Urothelium cell line (cell line): ENCODE measurements at regions not wholly inside any gene's neighbourhood (a gene's known extent, or its start where the extent isn't known, plus 50 kb on each side); places are given as distances from the start of the nearest gene placed in this dataset.

Experiments
- DNase-seq: peaks from one replicate; pipeline ENCODE4 v3.0.0; 2011; ENCODE audit warnings: low spot score, mixed read lengths
- FAIRE-seq: peaks from 2 replicates; lab custom pipeline; 2011; peaks lifted over from hg19 to GRCh38; lab: Jason Lieb, UNC

DNA sequence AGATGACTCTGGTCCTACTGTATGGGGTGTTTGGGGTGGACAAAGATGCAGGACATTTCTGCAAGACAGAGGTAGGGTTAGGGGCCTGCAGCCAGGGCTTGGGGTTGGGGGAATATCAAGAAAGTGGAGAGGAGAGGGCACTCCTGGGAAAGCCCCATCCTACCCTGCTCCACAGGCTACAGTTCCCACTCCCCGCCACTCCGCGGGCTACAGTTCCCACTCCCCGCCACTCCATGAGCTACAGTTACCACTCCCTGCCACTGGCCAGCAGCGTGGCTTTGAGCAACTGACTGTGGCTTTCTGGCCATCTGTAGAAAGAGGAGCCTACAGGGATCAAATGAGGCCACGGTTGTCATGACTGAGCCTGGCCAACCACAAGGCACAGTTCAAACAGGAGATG, 93.8 kb upstream of the GRIK3 start:
- no peak for FAIRE-seq
- no peak for DNase-seq

DNA sequence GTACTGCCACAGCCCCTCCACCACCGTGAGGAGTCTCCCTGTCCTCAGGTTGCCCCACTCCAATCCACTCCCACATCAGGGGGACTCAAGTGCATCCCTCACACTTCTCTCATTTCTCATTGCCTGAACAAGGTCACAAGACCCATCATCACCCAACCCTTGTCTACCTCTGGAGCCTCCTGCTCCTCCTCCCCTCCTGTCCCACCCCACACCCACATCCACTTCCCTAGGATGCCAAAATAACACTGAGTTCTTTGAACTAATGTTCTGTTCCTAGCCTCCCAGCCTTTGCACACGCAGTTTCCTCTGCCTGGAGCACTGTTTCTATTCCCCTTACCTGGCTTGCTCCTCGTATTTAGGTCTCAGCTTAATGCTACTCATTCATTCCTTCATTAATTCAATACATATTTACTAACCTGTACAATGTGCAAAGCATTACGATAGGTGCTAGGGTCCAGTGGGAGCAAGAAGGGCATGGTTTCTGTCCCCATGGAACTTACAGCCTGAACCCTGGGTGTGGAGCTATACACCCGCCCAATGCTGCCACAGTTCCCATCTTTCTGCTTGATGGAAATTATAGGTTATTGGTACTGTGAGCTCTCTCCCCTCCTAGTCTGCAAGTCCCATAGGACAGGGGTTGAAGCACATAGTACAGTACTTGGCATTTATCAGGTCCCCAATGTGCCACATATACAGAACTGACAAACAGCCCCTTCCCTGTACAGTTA, 96.1 kb upstream of the GRIK3 start:
- FAIRE-seq (no peak), DNase-seq (no peak)

DNA sequence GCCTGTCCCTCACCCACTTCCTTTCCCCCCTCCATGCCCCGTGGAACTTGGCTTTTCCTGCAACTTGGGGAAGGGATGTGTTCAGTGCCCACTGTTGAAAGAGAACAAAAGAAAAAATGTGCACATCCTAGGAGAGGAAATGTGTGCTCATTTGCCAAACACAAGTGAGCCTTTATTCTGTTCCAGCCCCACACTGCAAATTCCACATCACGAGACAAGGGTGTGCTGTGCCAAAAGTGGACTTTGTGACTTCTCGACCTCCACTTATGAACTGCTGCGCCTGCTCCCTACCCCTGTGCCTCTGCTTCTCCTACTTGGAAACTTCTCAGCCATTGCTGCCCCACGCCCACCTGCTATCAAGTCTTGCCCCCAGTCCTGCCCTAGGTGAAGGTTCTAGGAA, 97.0 kb upstream of the GRIK3 start:
- FAIRE-seq (no peak), DNase-seq (no peak)

DNA sequence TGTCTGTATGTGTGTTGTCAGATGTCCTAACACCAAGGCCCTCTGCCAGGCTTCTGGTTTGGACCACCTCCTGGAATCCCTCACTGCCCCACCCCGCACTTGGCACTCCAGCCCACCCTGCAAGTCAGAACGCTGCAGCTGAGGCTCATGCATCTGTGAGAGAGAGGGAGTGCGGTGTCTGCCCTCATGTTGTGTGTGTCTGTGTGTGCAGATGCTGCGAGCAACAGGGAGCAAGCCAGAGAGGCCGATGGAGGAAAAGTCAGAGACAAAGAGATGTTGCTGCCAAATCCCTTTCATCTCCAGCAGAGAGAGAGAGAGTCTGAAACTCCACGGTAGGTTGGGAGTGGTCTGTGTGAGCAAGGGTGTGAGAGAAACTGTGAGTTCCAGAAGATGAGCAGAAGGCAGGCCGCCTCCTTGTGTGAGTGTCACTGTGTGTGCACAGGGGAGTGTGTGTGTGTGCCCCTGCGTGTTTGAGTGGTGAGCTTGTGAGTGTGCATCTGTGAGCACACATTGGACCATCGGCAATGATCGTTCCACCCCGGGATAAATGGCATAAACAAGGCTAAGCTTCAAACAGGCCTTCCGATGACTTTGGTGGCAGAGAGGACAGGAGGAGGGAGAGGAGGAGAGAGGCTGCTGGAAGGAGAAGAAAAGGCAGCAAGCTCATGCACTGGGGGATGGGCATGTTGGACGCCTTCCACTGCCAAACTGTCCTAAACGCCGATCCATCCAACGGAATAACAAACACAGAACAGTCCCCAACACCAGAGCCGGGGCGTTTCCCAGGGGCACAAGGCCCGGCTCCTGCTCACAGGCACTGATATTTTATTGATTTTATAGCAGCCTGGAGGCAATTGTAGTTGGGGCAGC, 99.2 kb upstream of the GRIK3 start:
- DNase-seq (no peak), FAIRE-seq (no peak)

DNA sequence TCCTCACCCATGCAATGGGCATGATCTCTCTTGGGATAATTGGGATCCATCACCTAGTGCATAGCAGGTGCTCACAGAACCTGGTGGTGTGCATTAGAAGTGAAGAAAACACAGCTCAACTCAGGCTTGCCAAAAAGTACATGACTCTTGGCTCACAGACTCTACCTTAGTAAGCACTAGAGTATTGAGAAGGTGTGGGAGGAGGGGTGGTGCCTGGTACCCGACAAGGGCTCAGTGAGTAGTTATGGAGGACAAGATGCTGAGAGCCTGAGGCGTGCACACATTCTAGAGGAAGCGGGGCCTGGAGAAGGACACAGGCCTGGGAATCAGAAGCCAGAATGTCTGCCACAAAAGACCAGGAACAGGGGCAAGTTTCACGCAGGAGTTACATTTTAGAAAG, 100.3 kb upstream of the GRIK3 start:
- no peak for FAIRE-seq
- no peak for DNase-seq

DNA sequence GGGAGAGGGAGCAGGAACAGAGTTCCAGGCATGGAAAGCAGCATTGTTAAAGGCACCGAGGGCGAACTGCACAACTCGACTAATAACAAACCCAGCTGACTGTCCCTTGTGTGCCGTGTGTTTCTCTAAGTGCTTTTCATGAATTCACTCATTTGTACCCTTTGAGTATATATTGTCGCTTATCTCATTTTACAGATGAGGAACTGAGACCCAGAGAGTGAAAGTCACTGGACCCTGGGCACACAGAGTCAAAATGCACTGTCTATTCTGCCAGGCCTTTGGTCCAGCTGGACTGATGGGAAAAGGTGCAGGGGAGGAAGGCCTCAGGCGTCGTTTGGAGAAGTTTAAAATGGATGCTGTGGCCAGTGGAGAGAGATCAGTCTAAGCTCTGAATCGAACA, 100.7 kb upstream of the GRIK3 start:
- FAIRE-seq (no peak), DNase-seq (no peak)

DNA sequence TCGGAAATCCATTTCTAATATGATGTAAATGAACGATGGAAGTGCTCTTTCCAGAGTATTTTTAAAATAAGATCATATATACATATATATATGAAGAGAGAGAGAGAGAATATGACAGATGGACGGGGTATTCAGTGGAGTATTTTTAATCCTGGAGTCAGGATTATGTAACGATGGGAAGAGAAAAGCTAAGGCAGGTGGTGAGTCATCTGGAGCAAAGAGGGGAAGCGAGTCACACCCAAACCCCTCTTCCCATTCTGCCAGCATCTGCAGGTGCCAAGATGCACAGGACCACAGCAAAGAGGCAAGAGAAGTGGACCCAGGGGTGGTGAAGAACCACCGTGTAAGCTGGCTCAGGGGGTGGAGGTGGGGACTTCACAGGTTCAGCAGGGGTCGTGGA, 102.7 kb upstream of the GRIK3 start:
- DNase-seq (no peak), FAIRE-seq (no peak)

DNA sequence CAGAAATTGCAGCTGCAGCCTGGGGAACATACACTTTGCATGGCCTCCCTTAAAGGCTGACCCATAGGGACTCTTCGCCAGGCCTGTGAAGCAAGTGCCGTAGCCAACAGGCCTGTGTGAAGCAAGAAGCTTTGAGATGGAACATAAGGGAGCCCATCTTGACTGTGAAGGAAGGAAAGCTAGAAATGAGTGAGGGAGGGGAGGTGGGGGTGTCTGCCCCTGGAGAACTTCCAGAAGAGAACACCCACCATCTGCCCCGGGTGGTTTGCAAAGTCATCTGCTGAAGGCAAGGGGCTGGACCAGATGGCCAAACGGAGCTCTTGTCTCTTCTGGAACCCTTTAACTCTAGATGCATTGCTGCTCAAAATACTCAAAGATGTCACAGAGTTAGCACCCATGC, 103.3 kb upstream of the GRIK3 start:
- no peak for FAIRE-seq
- DNase-seq, result no peak

DNA sequence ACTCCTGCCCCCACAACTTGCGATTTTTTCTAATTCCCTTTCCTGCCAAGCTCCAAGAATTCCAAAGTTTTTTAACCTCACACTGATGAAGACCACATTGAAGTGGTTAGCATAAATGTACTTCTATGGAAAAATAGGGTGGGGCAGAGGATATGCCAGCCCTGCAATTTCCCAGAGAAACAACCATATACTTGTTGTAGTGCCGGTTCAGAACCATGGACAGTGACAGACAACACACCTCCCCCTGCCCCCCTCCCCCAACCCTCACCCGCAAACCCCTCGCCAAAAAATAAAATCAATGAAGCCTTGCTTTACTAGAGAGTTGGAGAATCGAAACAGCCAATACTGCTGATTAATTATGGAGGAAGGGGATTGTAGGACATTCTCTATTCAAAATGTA, 109.5 kb upstream of the GRIK3 start:
- DNase-seq (no peak), FAIRE-seq (no peak)

DNA sequence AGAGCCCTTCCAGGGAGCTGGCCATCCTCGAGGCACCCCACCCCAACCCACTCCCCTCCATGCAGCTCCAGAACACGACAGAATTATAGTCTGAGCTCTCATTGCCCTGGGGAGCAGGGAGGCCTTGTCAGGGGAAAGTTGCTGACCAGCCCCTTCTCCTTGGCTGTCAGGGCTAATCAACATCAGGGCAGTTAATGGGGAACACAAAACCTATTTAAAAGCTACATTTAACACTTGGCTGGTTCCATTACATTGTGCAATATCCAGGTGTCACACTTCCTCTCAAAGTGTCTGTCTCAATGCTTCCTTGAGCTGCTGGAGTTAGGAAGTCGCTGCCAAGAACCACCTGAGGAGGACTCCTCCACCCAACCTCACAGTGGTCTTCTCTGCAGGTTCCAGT, 111.8 kb upstream of the GRIK3 start:
- DNase-seq (no peak), FAIRE-seq (no peak)

DNA sequence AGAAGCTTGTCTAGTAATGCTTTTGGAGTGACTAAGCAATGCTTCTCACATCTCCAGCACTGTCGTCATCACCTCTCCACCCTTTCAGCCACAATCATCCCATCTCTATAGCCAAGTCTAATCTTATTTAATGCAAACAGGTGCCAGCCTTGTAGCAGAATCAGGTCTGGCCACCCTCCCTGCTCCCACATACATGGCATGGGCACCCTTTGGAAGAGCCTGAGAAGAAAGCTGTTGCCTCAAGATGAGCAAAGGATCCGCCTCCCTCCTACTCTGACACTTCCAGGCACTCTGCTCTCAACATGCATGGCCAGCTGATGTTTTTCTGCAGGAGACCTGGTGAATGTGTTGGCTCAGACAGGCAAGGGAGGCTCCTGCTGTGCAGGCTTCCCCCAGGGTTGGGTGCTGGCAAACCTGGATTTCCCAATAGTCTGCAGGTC, 113.1 kb upstream of the GRIK3 start:
- no peak for FAIRE-seq
- no peak for DNase-seq

DNA sequence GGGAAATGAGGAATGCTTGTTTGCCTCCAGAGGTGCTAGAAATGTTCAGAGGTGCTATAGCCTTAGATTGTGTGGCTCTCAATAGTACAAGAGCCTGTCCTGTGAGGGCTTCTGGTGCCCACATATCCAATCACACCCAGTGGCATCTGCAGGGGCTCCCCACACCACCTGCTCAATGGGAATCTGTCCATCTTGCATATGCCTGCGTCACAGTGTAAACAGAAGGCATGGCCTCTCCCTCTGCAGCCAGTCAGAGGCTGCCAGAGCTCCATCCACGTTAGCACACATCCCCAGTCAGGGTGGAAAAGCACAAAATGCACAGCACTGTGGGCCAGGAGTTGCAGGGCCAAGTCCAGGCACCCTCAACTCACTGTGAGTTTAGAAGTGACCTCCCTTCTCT, 113.6 kb upstream of the GRIK3 start:
- FAIRE-seq, result no peak
- no peak for DNase-seq

DNA sequence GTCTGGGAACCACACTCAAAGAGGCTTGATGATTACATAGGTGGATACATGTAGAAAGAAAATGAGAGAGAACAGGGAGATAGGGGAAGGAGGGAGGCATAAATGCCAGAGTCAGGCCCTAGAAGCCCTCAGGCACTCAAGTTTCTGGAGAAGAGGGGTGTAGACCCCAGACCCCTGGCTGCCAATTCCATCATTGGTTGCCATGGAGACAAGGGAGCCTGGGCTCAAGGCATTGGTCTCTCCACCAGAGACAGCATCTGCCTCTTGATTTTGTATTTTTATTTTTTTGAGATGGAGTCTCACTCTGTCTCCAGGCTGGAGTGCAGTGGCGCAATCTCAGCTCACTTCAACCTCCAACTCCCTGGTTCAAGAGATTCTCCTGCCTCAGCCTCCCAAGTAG, 114.3 kb upstream of the GRIK3 start:
- DNase-seq (no peak), FAIRE-seq (no peak)

DNA sequence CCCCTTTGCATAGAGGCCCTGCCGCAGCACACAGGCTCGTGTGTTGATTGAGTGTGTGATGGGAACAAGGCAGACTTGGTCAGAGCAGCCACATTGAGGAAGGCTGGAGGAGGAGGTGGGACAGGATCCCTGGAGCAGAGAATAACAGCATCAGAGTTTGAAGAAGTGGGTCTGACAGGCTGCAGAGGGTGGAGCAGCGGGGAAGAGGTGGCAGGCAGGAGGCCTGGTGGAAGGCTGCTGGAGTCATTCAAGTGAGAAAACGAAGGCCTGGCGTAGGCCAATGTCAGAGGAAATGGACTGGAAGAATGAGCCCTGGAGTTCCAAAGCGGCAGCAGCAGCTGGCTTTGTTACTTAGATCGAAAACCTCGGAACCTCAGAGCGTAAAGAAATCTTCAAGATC, 115.0 kb upstream of the GRIK3 start:
- DNase-seq (no peak), FAIRE-seq (peak; percentile 40)

DNA sequence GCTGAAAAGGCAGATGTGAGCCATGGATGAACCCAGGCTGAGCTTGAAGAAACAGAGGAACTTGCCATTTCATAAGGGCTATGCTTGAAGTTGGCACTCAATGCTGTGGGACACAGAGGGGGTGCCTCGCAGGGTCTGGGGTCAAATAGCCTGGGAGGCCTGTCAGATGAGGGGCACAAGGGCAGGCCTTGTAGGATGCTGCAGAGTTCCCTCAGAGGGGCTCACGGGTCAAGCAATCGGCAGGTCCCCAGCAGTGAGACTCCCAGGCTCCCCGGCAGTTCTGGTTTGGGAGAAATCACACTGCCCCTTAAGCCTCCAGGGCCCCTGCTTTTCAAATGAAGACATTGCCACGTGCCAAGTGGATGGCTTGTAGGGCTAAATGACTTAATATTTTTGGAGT, 116.7 kb upstream of the GRIK3 start:
- FAIRE-seq (no peak), DNase-seq (no peak)

DNA sequence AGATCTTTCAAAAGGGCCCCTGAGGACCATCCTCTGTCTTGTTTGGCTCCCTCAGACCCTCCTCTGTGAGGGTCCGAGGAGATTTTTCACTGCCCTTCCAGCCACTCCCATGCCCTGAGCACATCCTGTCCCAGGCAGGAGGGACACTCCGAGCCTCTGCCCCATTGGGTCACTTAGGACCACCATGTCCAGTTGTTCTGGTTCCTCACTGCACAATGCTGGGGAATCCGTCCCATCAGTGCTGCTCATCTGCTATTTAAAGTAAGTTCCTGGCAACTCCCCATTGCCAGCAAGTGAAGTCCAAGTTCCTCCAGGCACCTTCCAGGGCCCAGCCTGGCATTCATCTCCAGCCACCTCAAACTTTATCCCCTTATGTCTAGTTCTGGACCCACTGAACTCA, 117.5 kb upstream of the GRIK3 start:
- DNase-seq, result no peak
- FAIRE-seq, result no peak

DNA sequence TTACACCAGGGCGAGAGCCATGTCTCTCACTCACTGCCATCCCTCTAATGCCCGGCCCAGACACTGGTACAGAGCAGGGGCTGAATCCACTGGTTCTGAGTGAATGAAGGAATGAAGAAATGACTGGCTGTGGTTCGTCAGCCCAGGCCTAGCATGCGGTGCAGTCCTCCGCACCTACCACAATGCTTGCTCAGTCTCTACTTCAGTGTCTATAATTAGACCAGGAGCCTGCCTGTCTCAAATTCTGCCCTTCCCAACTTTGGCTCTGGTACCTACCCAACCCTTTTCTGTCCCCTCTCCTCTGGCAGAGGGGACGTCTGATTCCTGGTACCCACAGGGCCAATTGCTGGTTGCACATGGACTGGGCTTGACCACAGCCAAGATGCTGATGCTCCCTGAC, 118.2 kb upstream of the GRIK3 start:
- no peak for DNase-seq
- no peak for FAIRE-seq

DNA sequence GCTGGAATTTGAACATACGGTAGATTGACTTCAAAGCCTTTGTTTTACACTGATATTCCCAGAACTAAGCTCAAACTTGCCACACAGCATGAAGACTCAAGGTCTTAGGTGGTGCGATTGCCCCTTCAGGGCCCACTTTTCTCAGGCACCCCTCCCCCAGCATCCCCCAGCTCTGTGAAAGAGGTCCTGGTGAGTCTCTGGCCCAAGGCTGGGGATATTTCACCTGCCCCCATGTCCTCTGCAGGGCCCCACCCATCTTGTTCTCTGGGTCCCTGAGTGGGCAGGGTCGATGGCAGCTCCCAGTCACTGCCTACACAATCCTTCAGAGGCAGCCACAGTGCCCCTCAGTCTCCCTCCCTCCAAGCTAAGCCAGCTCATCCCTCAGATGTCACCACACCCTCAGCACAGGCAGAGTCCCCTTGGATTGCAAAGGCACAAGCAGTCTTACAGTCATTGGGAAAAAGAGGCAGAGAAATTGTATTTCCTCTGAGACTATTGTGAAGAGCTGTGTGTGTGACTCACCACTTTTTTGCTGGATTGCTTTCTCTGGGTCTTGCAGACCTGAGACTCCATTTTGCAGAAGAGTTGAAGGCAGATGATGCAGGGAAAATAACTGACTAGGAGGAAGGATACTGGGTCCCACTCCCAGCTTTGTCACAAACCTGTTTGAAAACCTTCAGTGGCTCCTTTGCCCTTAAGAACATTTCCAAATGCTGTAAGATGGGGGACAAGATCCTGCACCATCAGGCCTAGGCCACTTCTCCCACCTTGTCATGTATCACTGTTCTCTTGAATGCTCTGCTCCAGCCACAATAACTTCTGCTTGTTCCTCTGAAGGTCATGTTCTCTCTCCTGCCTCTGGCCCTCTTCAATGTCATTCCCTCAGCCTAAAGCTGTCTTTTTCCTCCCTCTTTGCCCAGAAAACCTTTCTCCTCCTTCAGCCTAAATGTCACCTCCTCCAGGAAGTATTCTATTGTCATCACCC, 119.1 kb upstream of the GRIK3 start:
- no peak for DNase-seq
- FAIRE-seq, result no peak

DNA sequence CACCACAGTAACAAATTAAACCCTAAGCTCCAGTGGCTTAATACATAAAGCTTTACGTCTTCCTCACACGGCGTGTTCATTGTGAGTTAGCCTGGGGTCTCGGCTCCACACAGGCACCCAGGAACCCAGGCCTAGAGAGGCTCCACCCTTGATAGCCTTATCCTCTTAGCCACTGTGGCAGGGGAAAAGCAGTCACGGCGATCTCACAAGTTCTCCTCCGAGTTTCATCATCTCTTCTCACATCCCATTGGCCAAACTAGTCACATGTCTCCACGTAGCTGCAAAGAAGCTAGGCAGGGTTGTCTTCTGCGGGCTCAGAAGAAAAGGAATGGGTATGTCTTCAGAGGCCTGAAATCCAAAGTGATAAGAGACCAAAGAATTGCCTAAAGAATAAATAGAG, 122.3 kb upstream of the GRIK3 start:
- DNase-seq (no peak), FAIRE-seq (no peak)

DNA sequence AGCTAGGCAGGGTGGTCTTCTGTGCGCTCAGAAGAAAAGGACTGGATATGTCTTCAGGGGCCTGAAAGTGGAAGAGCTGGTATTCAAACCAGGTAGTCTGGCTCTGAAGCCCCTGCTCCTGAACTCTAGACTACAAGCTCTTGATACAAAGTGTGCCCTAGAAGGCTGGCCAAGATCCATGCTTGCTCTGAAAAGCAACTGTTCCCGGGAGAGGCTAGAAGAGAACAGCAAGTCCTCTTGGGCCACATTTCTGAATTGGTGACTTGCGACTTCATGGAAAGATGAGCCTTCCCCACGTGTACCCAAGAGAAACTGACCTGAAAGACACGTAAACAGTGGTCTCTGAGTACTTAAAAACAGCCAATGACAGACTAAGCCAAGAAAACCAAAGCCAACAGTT, 123.3 kb upstream of the GRIK3 start:
- DNase-seq (no peak), FAIRE-seq (no peak)

DNA sequence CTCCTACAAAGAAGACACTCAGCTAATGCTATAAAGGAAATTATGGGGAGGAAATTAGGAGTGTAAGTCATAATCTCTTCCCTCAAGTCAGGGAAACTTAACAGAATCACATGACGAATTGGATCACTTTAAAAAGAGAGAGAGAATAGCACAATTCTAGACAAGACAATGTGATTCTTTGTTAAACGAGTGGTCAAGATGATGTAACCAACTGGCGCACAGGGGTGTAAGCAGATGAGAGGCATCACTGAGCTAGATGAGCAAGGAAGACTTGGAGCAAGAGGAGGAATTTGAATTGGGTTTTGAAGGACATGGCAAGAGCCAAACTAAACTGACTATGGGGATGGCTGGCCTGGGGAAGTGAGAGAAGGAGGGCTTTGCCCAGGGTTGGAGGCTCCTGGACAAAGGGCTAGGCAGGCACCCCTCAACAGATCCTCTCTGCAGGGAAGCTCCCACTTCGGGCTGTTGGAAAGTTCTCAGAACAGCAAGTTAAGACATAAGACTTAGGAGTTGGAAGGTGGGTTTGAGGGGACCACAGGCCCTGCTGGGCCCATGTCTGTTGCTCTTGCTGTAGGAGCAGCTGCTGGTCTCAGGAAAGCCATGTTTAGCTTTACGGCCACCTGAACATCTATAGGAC, 123.9 kb upstream of the GRIK3 start:
- no peak for FAIRE-seq

More for the DNA sequence above, 123.9 kb upstream of the GRIK3 start:
- no peak for DNase-seq
